GM10266 (cell line): ENCODE measurements at regions not wholly inside any gene's neighbourhood (a gene's known extent, or its start where the extent isn't known, plus 50 kb on each side); places are given as distances from the start of the nearest gene placed in this dataset.

Experiments
- DNase-seq: peaks from one replicate; pipeline ENCODE4 v3.0.0; 2012; ENCODE audit errors: extremely low spot score
- TF ChIP-seq, protein P1 (sequence below): IDR thresholded peaks from 2 replicates; pipeline ENCODE4 v1.5.1; 2012; ENCODE audit warnings: mild to moderate bottlenecking, low read depth; ENCODE audit not compliant: control insufficient read depth, insufficient read depth; ENCODE audit errors: missing control alignments

GRCh38 chr11:71188886-71189767, 63.2 kb downstream of the SHANK2 start:
- no peak for DNase-seq
- TF ChIP-seq, protein P1, sequence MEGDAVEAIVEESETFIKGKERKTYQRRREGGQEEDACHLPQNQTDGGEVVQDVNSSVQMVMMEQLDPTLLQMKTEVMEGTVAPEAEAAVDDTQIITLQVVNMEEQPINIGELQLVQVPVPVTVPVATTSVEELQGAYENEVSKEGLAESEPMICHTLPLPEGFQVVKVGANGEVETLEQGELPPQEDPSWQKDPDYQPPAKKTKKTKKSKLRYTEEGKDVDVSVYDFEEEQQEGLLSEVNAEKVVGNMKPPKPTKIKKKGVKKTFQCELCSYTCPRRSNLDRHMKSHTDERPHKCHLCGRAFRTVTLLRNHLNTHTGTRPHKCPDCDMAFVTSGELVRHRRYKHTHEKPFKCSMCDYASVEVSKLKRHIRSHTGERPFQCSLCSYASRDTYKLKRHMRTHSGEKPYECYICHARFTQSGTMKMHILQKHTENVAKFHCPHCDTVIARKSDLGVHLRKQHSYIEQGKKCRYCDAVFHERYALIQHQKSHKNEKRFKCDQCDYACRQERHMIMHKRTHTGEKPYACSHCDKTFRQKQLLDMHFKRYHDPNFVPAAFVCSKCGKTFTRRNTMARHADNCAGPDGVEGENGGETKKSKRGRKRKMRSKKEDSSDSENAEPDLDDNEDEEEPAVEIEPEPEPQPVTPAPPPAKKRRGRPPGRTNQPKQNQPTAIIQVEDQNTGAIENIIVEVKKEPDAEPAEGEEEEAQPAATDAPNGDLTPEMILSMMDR = no peak

DNA sequence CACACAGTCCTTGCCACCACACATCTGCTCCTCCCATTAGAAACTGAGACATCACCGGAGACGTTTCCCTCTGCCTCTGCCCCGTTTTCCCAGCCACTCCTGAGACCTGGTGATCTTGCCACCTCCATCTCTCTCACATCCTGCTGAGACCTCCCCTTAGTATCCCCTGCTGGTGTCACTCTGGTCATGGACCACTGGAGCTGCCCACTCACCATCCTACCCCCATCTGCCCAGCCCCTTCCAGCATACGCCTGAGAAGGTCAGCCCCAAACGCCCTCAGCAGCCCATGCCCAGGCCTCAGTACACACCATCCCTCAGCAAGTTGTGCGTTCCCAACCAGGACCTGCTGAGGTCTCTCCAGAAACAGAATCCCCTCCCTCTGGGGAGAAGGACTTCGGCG, 64.3 kb downstream of the SHANK2 start:
- no peak for DNase-seq
- TF ChIP-seq, protein P1 = no peak

GRCh38 chr11:71186806-71187205, 65.6 kb downstream of the SHANK2 start:
- no peak for DNase-seq
- TF ChIP-seq, protein P1 = no peak

GRCh38 chr11:71185411-71185810, 67.0 kb downstream of the SHANK2 start:
- DNase-seq = no peak
- TF ChIP-seq, protein P1 = no peak

GRCh38 chr11:71184421-71185210, 67.8 kb downstream of the SHANK2 start:
- TF ChIP-seq, protein P1 = no peak

DNA sequence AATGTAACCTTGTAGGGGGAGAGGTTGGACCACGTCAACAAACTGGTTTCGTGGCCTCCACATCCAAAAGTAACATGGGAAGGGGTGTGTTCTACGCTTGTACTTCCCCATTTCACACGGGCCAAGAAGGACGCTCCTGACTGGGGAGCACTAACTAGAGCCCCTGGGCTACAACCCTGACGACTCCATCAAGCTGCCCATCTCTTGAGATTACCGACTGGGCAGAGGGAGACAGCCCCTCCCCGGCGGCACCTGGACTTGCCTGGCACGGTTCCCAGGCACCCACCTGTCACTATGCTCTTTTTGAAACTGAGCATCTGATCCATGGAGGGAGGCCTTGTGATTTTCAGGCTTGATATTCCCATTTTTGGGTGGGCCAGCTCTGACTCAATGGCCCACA, 68.5 kb downstream of the SHANK2 start:
- TF ChIP-seq, protein P1 = no peak
- no peak for DNase-seq

More at GRCh38 chr11:71184421-71185210, 67.8 kb downstream of the SHANK2 start:
- no peak for DNase-seq
